Right lobe of liver (tissue), 4 donors: ENCODE measurements at regions not wholly inside any gene's neighbourhood (a gene's known extent, or its start where the extent isn't known, plus 50 kb on each side); places are given as distances from the start of the nearest gene placed in this dataset.

Experiments
- CTCF ChIP-seq, 4 donors: fragments of 200-600 bp in 3 of 4; fragments of 450-650 bp in 1 of 4; IDR thresholded peaks; one replicate each; pipeline versions ENCODE4 v1.5.1 to v1.8.0; 2016 to 2022; ENCODE audit warnings: antibody characterized with exemption in 4 of 4, mild to moderate bottlenecking in 2 of 4
- POLR2A ChIP-seq: fragments of 450-650 bp; IDR thresholded peaks from one replicate; pipeline ENCODE4 v1.6.1; 2017; ENCODE audit warnings: antibody characterized with exemption, mild to moderate bottlenecking
- donor health status: DM: no; HTN: no; CAD: no.
- donor health status: DM: no; HTN: no; CAD: no.
- donor health status: DM: no; HTN: yes; CAD: no.

- TF ChIP-seq CTCF (IDR thresholded peaks at IDR 0.05) (no peak), POLR2A (no peak)
Measured at GRCh38 chr2:184532551-184532950, 65.8 kb upstream of the ZNF804A start.
